ENCODE measurements at regions not wholly inside any gene's neighbourhood (a gene's known extent, or its start where the extent isn't known, plus 50 kb on each side); places are given as distances from the start of the nearest gene placed in this dataset.
"Not testable (repeated sequence)": the region's sequence is repeated elsewhere in the genome, so short reads cannot be mapped to it uniquely, and the experiment has no call there.

GRCh38 chr11:69905611-69906452 is 86.6 kb upstream of the FGF3 start:
- DNase-seq = no peak

- DNase-seq = no peak
These were observed 87.3 kb upstream of the FGF3 start for GRCh38 chr11:69906453-69906907.

DNA sequence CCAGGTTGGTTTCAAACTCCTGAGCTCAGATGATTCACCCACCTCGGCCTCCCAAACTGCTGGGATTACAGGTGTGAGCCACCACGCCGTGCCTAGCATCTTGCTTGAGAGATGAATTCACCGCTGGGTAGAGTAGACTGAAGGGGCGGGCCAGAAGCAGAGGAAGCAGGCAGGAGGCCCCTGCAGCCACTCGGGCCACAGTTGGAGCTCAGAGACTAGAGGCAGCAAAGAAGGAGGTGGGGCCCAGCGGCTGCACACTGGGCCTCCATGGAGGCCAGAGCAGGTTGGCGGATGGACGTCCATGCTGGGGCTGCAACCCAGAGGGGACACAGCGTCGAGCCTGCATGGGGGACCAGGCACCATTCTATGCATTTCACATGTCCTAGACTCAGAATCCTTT is 88.4 kb upstream of the FGF3 start:
- no peak for DNase-seq

GRCh38 chr11:69908511-69909220 is 89.5 kb upstream of the FGF3 start:
- DNase-seq = no peak

GRCh38 chr11:69909561-69910518 is 90.6 kb upstream of the FGF3 start:
- no peak for DNase-seq

DNA sequence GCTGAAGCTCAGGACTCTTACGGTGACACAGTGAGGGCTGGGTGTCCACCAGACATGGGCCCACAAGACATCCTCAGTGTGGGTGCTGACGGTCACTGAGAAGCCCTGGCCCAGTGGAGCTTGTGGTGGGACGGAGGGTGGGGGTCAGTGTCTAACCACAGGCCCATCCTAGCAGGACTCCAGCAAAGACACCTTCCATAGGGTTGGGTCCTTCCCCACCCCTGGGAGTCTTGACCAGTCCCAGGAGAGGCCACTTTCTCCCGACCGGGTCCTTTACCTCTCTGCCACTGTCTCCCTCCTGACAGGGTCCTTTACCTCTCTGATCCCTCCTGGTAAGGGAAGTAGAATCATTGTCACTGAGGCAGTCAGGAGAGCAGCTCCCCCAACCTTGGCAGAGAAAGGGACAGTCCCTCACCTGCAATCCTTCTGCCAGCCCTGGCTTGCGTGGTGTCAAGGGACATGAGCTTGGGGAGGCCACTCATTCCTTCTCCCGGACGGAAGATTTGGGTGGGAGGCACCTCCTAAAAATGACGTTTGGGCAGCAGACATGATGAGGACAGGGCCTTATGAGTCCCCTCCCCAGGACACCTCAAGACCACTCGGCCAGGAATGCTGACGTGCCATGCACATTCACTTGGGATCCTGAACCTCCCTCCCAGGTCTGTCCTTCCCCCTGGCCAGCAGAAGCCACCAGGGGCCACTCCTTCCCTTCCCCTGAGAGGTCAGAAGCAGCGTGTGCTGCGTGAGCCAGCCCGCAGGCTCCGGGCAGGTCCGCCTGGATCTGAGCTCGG is 91.5 kb upstream of the FGF3 start:
- no peak for DNase-seq

GRCh38 chr11:69911310-69912160 is 92.3 kb upstream of the FGF3 start:
- no peak for DNase-seq

- no peak for DNase-seq
These were observed 93.1 kb upstream of the FGF3 start for GRCh38 chr11:69912161-69912910.

GRCh38 chr11:69912911-69913451 is 93.8 kb upstream of the FGF3 start:
- no peak for DNase-seq

GRCh38 chr11:69913591-69914285 is 94.5 kb upstream of the FGF3 start:
- DNase-seq = no peak

- DNase-seq = no peak
These were observed 95.3 kb upstream of the FGF3 start for GRCh38 chr11:69914286-69915150.

DNA sequence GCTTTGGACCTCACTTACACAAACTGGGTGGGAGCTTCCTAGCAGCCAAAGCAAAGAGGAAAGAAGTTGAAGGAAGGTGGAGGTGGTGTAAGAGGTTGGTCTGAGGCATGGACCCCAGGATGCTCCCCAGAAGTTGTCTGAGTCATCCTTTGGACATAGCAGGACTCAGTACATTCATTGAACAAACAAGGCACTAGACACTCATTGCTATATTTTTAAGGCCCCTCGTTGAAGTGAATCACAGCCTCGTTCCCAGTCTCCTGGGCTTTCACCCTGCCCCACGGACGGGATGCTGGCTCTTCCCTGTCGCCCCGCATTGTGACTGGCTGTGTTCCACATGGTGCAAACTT is 95.9 kb upstream of the FGF3 start:
- no peak for DNase-seq

DNA sequence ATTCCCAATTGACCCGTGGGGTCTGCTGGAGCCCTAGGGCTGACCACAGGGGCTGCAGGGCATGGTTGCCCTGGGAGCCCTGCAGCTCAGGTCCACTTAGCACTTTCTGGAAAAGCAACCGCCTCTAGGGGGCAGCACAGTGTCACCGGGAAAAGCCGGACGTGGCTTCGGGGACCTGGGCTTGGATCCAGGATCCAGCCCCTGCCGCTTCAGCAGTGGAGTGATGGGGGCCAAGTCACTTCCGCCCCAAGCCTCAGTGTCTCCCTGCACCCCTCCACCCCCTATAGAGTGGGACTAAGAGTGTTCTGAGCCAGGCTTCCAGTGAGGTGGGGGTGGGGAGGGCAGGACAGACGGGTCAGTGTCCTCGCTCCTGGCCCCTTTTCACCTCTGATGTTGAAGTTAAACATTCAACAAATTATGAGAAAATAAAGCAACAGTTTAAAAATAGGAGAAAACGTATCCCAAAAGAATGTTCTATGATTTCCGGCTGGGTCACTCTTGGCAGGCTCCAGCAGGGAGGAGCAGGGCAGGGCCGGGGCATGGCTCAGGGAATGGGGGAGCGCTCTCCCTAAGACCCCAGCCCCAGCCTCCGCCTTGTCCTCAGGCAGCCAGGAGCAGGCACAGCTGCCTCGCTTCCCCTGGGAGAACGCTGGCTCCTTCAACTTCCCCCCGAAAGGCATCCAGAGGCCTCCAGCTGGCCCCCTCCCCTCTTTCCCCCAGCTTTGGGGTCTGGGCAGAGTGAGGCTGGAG is 96.5 kb upstream of the FGF3 start:
- peak; percentile 40 for DNase-seq

DNA sequence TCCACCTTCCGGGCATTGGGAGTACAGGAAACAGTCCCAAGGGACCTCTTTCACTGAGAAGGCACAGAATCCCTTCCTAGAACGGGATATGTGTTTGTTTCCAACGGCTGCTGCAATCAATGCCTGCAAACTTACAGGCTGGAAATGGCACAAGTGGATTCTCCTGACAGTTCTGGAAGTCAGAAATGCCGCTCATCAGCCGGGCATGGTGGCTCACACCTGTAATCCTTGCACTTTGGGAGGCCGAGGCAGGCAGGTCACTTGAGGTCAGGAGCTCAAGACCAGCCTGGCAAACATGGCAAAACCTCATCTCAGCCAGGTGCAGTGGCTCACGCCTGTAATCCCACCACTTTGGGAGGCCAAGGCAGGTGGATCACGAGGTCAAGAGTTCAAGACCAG is 97.0 kb upstream of the FGF3 start:
- not testable (repeated sequence) for DNase-seq

GRCh38 chr11:69916806-69917387 is 97.7 kb upstream of the FGF3 start:
- no peak for DNase-seq

- no peak for DNase-seq
These were observed 98.3 kb upstream of the FGF3 start for GRCh38 chr11:69917529-69917928.

- DNase-seq = no peak
These were observed 99.2 kb upstream of the FGF3 start for GRCh38 chr11:69918231-69918937.

Data from GOT3 (cell line).